HT1080 (cell line): ENCODE measurements at regions not wholly inside any gene's neighbourhood (a gene's known extent, or its start where the extent isn't known, plus 50 kb on each side); places are given as distances from the start of the nearest gene placed in this dataset.

Experiments used
- DNase-seq: peaks from one replicate; pipeline ENCODE4 v3.0.0-alpha.2; 2015; ENCODE audit warnings: low read depth

- DNase-seq = no peak
Measured at GRCh38 chr3:102747611-102748010, 312.8 kb downstream of the ZPLD1 start.

DNA sequence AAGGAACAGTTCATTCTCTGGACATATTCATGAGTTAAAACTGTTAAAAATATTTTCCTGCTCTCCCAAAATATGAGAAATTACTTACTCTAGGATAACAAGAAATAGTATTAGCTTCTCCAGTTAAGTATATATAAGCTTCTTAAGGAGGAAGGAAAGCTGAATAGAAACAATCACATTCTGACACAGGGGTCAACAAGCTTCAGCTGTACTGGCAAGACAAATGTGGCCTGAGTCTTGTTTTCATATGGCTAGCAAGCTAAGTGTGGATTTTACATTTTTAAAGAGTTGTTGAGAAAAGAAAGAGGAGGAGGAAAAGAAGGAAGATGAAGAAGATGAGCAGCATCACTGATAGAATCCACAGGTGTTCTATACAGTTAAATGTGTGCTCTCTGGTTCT is 313.8 kb downstream of the ZPLD1 start:
- no peak for DNase-seq

DNA sequence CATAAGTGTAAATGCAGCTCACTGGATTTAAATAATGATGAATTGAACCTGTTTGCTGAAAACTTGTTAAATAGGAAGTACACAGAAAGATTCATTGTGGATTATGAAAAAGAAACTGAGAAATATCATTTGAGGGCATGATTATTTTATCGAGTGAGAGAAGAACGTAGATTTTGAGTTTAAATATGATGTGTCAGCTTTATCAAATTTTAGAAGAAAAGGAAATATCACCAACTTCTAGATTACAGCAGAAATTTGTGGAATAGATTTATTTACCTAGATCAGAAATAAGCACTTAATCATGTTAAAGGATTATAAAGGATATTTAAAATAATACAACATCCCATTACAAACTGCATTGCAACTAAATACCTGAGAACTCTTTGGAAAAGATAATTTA is 315.5 kb downstream of the ZPLD1 start:
- DNase-seq = no peak

DNA sequence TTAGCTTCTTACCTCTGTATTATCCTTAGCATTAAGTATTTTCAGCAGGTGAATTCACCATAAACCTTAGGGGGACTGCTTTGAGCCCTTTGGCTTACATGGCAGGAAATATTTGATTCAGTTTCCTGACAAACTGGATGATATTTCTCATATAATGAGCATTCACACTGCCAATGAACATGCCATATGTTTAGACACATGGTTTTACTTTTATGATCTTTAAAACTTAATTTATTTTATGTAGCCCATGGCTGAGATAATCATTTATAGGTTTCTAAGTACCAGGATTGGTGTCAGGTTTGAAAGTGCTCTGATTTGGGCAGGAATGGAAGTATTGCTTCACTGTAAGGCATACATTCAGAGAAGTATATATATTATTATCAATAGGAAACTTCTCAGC is 319.1 kb downstream of the ZPLD1 start:
- DNase-seq = no peak

- no peak for DNase-seq
Measured at GRCh38 chr3:102756706-102757105, 321.9 kb downstream of the ZPLD1 start.

DNA sequence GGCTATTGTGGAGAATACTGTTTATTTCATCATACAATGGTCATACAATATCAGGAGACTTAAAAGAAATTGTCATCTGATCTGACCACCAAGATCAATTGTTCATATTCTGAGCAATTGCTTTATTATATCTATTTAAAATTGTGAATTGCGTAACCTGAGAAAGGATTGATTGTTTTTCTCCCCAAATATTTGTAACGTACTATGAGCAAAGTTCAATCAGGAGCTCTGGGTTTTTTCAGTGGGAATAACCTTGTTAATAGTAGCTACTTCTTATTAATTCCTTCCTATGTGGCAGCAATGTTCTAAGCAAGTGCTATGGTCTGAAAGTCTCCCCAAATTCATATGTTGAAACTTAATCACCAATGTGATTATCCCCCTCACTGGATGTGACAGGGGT is 323.1 kb downstream of the ZPLD1 start:
- no peak for DNase-seq

- no peak for DNase-seq
Measured at GRCh38 chr3:102761766-102762165, 327.0 kb downstream of the ZPLD1 start.

DNA sequence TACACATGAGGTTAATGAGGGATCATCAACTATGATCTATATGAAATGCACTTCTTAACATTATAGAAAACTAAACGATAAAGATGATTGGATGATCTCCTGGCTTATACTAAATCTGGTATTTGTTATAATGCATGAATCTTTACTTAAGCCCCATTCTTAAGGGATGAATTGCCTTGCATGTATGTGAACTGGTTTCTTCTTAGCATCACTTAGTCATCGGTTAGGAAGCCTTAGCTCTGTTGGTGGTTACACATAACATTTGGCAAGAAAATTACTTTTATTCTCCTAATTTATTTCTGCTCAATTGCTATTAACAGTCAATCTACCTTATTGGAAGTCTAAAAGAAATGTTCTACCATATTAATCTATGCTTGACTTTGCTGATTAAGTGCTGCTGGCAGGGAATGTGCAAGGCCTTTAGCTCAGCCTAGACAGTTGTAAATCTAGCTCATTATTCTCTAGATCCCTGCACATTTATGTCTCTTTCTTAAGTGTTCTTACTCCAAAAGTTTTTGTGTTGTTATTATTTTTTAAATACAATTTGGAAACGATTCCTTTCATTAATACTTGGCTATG is 356.0 kb downstream of the ZPLD1 start:
- peak; percentile 27 for DNase-seq

DNA sequence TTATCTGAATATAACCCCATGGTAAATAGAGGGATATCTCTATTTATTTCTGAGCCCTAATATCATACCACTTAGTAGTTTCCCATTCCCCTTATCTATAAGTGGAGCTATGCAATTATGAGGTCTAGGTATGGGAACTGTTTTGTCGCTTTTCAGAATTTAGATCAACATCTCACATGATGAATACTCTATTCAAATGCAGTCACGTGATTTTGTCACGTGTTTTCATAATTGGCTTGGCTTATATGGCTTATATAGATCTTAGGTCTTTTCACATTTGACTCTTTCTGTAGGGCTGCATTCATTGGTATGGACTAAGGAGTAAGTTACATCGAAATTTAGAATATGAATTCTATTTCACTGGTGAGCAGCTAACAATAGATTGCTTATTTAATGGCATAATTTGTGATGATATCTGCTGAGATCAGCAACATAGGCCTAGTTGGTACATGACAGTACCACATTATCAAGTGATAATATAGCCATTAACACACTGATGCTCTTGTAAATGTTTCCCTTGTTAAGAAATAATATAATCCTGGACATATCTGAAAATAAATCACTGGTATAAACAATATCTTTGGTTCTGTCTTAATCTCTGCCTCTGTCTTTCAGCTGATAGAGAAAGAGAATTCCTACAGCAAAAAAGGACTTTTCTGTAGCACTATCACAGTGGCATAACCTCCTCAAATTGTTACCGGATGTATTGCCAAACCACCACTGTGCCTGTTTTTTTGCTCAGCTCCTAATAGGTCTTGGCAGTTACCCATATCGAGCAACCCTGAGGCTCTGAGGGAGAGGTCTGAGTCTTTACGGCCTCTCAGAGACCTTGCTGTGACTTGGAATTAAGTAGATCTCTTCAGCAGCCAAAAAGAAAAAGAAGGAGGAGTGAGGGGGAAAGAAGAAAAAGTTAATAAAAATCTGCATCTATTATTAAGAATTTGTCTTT is 357.1 kb downstream of the ZPLD1 start:
- no peak for DNase-seq

DNA sequence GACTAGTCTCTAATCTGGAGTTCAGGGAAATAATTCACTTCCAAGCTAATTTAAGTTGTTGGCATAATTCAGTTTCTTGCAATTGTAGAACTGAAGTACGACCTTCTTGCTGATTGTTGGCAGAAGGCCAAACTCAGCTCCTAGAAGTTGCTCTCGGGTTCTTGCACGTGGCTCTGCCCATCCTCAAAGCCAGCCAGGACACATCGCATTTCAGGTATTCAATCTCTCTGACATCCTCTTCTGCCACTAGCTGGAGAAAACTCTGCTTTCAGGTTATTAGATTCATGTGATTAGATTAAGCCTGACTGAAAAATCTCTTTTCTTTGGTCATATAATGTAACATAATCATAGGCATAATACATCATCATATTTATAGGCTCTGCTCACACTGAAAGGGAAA is 362.0 kb downstream of the ZPLD1 start:
- no peak for DNase-seq

GRCh38 chr3:102802819-102803420 is 368.1 kb downstream of the ZPLD1 start:
- no peak for DNase-seq

DNA sequence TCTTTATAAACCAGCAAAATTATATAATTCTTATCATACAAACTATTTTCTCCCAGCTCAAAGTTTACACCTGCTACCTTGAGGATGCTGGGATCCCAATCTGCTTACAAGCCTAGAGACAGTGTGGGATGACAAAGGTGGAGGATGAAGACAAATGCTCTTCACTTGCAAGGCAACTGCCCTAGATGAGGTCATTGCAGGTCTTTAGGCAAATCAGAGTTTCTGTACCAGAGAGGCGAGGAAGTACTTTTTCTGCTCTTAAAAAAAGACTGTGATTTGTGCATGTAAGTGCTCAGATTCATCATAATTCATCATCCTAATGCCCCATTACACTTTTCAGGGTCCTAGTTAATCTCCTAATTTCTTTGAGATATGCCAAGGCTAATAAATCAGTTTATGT is 376.1 kb downstream of the ZPLD1 start:
- DNase-seq = no peak

- no peak for DNase-seq
Measured at GRCh38 chr3:102826636-102827035, 391.8 kb downstream of the ZPLD1 start.

- no peak for DNase-seq
Measured at GRCh38 chr3:102827386-102827785, 392.6 kb downstream of the ZPLD1 start.

DNA sequence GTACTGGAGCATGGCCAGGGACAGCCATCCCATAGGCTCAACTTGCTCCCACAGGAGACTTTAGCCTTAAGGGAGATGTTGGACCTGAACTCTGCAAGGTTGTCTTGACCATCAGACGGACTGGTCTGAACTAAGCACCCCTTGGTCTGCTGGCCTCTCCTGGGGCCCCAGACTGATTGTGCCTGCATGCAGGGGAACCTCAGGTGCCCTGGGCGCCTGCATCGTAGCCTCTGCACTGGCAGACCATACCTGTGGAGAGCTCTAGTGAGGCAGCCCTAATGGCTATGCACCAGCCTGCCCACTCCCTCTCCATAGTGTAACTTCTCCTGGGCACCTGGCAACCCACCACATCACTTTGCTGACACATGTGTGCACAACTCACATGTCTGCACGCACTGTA is 395.6 kb downstream of the ZPLD1 start:
- DNase-seq = no peak

DNA sequence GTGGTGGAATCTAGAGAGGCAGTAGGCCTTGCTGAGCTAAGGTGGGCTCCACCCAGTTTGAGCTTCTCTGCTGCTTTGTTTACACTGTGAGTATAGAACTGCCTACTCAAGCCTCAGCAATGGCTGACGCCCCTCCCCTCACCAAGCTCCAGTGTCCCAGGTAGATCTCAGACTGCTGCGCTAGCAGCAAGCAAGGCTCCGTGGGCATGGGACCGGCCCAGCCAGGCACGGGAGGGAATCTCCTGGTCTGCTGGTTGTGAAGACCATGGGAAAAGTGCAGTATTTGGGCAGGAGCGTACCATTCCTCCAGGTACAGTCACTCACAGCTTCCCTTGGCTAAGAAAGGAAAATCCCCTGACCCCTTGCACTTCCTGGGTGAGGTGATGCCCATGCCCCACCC is 407.1 kb downstream of the ZPLD1 start:
- no peak for DNase-seq

DNA sequence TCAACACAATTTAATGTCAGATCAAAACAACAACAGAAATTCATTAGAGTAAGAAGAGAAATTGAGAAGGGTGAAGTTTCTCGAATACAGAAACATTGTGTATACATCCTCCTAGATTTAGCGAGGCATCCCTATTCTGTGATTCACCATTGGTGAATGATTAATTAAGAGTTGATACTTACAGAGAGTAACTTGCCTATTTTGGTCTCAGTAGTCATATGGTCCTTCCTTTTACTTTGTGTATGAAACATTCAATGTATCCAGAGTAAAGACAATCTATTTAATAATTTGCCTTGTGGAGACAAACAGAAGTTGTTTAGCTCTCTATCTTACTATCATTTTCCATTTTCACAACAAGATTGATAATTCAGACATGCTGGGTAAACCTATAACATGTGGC is 432.0 kb downstream of the ZPLD1 start:
- no peak for DNase-seq

GRCh38 chr3:102883515-102883914 is 448.7 kb downstream of the ZPLD1 start:
- no peak for DNase-seq

DNA sequence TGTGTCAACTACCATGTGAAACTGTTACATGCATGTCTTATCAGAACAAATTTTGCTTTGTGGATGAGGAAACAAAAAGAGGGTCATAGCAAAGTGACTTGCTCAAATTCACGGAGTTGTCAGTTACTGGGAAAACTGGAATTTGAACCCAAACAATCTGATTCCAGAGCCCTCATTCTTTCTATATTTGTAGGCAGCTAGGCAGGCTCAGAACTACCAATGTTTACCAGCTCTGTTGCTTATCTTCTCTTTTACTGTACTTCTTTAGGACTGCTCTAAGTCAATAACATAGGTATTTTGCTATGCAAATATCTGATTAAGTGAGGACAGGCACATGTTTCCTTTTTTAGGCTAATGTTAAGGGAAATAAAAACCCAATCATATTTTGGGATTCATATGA is 450.5 kb downstream of the ZPLD1 start:
- no peak for DNase-seq

DNA sequence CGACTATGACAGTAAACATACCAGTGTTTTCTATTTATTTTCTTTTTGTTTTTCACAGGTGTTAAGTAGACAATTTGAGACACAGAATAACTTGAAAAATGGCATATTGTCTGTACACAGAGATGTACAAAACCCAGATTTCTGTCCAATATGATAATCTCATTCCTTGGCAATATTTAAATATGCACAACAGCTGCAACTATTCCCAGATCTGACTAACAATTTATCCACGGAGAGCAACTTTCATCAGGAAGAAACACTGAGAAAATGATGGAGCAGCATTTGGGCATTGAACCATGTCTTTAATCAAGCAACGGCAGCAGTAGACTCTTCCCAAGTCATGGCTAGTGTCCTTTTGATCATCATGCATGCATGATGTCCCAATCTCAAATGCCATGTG is 452.6 kb downstream of the ZPLD1 start:
- no peak for DNase-seq

- DNase-seq = no peak
Measured at GRCh38 chr3:102896851-102897621, 462.2 kb downstream of the ZPLD1 start.

- DNase-seq = no peak
Measured at GRCh38 chr3:102904629-102905028, 469.8 kb downstream of the ZPLD1 start.
